HG03520 (cell line): ENCODE measurements at regions not wholly inside any gene's neighbourhood (a gene's known extent, or its start where the extent isn't known, plus 50 kb on each side); places are given as distances from the start of the nearest gene placed in this dataset.

Source experiments
- ATAC-seq: cut with Tn5 transposase; IDR thresholded peaks from one replicate; pipeline ENCODE4 v1.9.1; 2021; ENCODE audit warnings: mild to moderate bottlenecking, moderate library complexity; ENCODE audit not compliant: unreplicated experiment

DNA sequence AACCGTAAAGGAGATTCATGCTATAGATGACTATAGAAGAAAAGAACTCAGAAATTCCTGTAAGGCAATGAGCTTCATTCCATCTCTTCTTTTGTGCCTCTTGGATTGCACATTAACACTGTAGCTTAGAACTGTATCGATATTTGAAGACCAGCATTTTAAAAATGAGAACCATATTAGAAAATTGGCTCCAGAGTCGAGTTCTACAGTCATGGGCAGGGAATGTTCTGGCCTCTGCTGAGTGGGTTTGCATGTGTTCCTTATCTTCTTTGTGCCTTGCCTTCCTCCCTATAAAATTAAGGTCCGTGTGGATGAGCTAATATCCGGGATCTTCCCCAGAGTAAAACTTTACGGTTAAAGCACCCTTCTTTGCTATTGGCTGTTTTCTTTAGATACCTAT lies 77.4 kb upstream of the PLCL2 start:
- ATAC-seq: no peak

DNA sequence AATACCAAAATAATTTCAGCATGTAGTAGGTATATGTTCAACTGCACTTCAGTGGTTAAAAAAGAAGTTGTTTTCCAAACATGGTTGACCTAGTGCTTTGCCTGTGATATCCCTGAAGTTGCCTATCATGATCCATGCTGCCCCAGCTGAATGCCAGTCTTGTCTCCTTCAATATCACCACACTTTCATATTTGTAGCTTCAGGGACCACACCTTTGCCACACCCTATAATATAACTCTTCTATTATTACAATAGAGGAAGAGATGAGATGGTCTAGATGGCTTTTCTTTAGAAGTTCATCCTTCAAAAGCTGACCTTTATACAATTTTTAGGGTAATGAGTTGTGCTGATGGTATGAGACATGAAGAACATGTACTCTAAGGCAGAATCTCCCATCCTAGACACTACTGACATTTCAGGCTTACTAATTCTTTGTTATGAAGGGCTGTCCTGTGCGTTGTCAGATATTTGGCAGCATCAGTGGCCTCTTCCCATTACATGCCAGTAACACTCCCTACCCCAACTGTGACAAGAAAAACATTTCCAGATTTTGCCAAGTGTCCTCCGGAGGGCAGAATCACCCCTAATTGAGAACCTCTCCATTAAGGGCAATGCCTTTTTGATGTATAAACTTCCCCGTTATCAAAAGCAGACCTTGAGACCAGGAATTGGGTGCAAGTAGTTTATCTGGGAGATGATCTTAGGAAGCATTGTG lies 76.2 kb upstream of the PLCL2 start:
- no peak for ATAC-seq

DNA sequence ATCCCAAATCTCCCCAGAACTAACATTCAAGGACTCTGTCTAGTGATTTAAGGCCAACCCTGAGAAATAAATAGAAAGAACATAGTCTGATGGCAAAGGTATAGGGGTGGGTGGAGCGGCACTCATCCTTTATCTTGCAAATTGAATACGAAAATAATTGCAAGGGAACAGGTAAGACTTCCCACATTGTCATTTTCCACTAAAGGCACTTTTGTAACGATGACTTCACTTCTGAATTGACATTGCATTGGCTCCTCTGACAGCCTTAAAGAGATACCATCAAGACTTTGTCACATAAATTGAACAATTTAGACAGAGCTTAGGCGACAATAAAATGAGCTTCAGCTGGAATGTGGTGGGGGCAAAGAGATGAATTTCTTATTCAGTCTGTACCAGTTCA lies 75.3 kb upstream of the PLCL2 start:
- ATAC-seq: no peak

DNA sequence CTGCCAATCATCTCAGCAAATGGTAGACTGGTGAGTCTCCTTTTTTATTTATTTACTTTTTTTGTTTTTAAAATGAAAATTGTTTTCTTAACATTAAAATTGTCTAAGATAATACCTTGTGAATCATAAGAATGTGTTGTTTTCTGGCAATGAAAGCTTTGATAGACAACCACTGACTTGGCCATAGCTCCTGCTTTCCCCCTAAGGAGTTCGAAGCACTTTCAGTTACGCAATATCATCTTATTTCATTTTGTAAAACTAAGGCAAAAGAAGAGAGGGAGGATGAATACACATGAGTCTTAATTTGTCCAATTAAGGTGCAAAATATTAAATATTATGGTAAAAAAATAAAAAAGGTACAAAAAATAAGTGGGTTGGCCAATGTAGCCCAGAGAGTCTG lies 74.8 kb upstream of the PLCL2 start:
- no peak for ATAC-seq

DNA sequence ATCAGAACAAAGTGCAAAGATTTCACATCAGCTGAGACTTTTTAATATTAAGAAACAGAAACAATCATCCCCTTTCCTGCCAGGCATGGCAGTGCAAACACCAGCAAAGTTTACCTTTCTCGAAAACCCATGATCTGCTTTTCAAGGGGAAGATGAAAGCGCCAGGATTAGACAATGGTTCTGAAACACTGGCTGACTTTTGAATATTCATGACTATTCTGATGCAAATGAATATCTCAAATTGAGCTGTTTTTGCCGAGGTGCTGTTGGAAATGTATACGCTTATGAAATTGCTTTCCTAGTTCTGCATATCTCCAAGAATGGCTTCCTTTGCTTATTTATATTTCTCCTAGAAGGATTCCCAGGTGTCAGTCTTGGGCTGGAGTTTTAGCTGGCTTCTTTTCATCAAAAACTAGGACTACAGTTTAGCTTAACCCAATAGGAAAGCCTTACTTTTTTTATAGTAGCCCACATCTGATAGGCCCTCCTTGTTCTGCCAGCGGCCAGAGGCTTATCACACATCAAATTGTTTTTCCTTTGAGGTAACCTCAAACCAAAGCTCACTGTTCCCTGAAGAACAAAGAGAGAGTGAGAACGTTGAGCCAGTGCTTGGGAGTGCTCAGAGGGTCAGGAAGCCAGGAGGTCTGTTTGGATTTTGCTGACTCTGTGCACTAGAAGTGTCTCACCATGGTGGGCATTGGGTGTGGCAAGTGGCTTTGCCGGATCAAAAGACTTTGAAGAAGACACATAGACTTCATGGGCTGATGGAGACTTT lies 74.0 kb upstream of the PLCL2 start:
- ATAC-seq: no peak

DNA sequence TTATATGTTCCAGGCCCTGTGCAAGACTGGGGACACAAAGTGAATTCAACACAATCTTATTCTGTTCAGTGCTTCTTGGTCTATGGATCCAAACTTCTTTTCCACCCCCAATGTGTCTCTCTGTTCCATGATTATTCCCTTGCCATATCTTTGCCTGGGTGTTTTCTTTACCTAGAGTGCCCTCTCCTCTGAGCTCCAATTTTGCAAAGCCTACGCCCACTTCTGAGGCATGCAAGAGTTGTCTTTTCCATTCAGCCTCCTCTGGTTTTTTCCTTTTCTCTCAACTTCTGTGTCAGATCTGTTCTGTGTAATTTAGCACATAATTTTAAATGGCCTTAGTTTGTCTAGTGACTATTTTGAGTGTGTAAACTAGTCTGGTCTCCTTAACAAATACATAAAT lies 72.8 kb upstream of the PLCL2 start:
- no peak for ATAC-seq

DNA sequence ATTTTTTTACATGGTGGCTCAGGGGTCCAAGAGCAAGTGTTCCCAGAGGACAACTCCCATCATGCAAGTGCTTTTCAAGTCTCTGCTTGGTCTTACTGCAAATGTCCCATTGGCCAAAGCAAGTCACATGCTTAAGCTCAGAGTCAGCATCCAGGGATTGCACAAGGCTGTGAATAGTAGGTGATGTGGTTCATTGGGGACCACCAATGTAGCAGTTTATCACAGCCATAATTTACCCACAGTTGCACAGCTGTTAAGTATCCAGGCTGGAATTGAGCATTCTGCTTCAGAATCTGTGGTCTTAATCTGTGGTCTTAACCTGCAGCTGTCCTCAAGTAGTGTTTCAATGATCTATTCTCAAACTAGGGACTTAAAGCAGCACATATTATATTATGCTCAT lies 71.4 kb upstream of the PLCL2 start:
- ATAC-seq: no peak

DNA sequence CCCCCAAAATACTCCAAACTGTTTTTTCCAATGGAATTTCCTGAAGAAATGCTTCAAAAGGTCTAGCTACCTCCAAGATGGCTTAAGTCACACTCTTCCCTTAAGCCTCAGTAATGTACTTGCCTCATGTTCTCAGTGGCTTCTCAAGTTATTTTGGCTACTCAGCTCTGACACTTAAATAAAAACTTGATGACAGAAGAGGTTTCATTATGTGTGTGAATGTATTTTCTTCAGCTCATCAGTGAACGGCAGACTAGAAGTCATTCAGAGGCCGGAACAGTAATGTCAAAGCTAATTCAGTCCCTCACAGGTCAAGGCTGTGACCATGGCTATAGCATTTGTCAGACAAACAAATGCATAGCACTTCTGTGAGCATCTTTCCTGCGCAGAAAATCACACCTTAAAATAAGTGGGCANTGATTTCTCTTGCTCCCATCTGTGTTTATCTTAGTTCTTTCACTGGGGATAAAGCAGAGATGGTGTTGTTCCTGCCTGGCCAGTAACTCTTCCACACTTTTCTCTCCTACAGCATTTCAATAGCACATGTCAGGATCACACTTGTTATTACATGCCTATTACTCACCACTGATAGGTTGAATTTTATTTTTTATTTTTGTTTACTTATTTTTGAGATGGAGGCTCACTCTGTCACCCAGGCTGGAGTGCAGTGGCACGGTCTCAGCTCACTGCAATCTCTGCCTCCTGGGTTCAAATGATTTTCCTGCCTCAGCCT lies 68.5 kb upstream of the PLCL2 start:
- peak; percentile 84 for ATAC-seq

DNA sequence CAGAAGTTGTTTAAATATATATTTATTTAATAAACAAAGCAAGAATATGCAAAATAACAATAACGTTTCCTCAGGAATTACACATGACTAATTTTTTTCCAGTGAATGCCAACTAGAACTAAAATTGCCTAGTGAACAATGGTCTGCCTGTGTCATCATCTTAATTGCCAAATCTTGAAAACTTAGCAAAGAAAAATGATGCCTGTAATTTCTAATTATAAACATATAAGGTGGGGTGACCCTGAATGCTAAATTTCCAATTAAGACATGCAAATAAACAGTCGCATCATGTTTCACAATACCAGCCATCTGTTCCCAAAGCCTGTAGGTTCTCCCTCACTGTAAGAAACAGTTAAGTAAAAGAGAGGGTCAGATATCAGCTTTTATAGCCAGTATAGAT lies 67.6 kb upstream of the PLCL2 start:
- ATAC-seq: no peak

DNA sequence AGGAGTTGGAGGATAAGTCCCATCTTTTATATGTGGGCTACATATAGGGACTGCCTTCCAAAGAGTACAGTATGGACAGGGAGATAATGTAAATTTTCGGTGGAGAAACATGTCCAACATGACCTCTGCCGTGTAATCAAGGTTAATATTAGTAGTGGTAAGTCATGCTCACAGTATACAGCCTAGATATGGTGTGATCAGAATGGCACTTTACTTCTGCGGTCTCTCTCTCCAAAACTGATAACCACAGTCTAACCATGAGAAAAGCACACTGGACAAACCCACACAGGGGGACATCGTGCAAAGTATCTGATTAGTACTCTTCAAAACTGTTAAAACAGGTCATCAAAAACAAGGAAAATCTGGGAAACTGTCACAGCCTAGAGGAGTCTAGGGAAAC lies 66.6 kb upstream of the PLCL2 start:
- no peak for ATAC-seq

DNA sequence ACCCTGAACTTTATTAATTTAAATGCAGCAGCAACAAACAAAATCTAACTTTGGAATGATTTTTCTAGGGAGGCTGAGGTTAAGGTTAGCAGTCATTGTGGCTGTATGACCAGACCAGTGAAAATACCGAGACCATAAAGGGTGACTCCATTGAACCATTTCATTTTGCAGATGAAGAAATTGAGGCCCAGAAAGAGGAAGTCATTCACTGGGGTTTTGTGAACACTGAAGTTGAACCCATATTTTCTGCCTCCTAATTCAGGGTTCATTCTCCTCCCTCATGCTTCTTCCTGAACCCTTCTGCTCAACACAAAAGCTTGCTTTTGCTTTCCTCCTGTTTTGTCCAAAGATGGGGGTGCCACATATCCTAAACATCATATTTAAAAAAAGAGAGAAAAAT lies 65.8 kb upstream of the PLCL2 start:
- ATAC-seq: no peak

DNA sequence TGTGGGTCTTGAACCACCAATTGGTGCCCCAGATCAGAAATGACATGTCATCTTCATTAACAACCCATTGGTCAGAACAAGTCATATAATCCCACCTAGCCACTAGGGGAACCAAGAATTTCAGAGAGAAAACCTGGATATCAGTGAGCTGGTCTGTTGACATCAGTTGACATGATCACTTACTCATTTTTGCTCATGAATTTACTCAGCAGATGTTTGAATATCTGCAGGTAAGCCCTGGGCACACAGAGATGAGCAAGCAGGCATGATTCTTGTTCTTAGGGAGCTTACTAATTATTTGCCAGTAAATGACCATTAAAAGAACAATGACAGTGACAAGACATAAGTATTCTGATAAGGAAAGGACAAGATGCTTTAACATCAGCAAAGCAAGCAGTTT lies 64.3 kb upstream of the PLCL2 start:
- ATAC-seq: no peak

DNA sequence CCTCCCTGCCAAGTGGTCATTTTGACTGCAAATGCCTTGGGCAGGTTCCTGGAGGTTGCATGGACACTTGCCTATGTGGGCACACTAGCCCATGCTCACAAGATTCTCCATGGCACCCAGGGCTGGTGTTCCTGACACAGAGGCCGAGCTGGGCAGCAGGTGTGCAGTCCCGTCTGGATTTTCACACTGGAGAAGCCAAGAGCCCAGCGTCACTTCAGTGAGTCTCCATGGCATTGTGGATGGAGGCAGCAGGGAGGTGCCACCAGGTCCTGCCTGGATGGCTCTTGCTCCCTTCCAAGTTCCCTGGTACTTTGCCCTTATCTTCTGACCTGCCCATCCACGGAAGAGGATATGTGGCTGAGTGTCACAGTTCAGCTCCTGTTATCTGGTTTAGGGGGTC lies 63.7 kb upstream of the PLCL2 start:
- no peak for ATAC-seq

DNA sequence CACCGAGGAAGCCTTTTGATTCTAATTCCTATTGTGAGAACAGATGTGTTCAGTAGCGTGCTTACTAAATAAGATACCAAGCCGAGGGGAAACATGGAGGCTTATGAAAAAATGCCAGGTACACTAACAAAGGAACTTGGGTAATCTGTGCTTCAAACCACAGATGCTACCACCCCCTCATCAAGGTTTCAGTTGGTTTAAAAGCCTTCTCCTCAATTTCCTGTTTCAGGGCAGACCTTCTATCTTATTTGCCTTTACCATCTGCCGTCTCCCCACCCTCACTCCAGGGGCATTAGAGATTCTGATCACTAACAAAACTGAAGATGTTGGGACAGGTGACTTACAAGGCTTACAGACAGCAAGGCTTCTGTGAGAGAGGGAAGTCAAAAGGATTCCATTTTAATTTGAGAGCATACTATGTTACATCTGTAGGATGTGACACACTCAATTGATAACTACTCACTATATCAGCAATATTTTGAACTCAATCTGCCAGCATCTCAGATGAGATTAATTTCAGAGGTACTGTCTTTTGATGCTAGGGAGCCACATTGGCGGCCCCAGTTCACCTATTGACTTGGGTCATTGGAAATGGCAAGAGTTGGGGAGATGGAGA lies 60.6 kb upstream of the PLCL2 start:
- peak; percentile 62 for ATAC-seq

DNA sequence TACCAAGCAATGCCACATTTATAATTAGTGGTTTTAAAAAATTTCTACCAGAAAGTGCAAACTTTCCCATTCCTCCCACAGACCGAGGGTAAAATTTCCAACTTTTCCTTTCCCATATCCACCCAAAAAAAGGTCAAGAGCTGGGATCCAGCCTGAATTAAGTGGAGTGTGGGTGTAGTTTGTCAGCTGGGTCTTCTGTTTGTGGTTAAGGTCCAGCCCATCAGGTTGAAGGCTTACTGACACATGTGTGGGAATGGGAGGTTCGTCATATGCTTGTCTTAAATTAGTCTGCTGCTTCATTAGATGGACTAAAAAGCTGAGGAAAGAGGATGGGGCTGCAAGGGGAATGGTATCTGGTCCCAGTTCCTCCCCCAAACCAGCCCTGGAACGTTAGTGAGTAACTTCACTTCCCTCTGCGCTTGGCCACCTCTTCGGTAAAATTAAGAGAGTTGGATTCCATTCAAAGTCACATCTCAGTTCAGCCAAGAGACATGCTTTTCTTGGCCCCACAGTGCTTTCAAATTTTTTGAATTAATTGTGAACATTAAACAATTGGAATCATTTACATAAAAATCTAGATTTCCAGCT lies 59.0 kb upstream of the PLCL2 start:
- no peak for ATAC-seq

DNA sequence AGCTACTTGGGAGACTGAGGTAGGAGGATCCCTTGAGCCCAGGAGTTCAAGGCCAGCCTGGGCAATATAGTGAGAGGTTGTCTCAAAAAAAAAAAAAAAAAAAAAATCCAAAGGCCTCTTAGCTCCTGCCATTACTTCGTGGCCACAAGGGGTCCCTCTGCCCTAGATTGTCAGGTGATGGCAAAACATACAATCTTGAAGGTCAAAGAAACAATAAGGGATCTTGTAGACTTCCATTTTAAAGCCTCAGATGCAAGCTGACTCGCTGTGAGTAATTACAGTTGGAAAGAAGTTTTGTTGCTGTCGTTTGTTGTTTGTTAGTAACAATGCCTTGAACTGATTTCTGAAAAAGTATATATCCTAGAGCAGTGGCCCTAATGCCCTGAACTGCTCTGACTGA lies 55.9 kb upstream of the PLCL2 start:
- no peak for ATAC-seq

DNA sequence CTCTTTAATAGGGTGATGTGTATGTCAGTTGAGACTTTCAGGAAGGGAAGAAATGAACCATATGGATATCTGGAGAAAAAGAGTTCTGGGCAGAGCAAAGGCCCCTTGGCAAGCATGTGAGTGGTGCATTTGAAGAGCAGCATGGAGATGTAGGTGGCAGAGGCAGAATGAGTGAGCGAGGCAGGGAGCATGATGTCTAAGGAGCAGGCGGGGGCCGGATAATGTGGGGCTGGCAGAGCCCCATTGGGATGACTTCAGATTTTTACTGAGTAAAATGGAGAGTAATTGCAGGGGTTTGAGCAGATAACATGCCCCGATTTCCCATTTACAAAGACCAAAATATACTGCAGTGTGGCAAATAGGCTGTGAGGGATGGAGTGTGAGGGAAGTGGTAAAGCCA lies 52.9 kb upstream of the PLCL2 start:
- ATAC-seq: no peak

DNA sequence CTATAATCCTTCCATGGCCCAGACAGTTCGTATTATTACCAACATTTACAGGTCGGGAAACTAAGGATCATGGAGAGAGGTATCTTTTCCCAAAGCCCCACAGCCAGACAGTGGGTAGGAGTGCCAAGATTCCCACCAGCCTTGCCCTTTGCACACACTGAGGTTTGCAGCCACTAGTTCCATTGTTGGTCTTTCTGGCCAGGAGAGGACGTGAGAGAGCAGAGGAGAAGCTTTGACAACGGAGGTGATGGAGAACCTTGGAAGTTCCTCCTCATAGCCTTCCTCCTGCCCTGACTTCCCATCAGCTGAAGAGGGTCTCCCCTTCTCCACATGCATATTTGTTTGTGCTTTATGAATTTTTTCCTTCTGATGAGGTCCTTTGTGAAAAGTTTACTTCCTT lies 50.5 kb upstream of the PLCL2 start:
- ATAC-seq: no peak

DNA sequence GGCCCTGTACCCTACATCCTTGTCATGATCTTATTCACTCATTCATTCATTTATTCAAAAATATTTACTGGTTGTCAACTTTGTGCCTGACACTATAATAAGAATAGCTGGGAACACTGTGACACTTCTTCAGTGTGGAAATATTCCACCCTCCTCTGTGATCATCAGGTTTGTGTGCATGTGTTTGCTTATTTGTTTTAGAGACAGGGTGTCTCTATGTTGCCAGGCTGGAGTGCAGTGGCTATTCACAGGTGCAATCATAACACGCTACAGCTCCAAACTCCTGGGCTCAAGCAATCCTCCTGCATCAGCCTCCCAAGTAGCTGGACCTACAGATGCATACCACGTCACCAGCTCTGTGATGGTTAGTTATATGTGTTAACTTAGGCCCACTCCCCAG lies 50.0 kb upstream of the PLCL2 start:
- ATAC-seq: no peak
